GM21576 (cell line): ENCODE measurements at regions not wholly inside any gene's neighbourhood (a gene's known extent, or its start where the extent isn't known, plus 50 kb on each side); places are given as distances from the start of the nearest gene placed in this dataset.
"Not testable (repeated sequence)": the region's sequence is repeated elsewhere in the genome, so short reads cannot be mapped to it uniquely, and the experiment has no call there.

Experiments used
- ATAC-seq: cut with Tn5 transposase; IDR thresholded peaks from one replicate; pipeline ENCODE4 v1.9.1; 2021; ENCODE audit warnings: mild to moderate bottlenecking, moderate library complexity; ENCODE audit not compliant: unreplicated experiment

- no peak for ATAC-seq
Observed at GRCh38 chrX:120718969-120719368, 89.1 kb upstream of the C1GALT1C1 start.

- ATAC-seq = not testable (repeated sequence)
Observed at GRCh38 chrX:120702337-120702736, 72.5 kb upstream of the C1GALT1C1 start.

DNA sequence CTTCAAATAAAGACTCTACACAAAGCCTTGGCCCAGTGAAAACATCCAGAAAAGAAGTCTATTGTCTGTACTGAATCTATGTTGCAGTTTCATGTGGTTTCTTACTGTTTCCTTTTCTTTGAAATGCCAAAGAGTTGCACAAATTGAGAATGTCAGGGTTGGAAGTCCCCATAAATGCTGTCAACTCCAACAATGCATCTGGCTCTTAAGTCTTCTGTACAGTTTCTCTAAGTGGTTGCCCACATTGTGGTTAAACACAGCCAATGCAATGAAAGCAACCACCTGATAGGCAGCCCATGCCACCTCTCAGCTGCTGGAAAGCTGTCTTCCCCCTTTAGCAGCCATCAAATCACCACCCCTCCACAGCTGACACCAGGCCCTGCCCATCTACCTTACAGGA is 67.2 kb upstream of the C1GALT1C1 start:
- peak; percentile 86 for ATAC-seq

DNA sequence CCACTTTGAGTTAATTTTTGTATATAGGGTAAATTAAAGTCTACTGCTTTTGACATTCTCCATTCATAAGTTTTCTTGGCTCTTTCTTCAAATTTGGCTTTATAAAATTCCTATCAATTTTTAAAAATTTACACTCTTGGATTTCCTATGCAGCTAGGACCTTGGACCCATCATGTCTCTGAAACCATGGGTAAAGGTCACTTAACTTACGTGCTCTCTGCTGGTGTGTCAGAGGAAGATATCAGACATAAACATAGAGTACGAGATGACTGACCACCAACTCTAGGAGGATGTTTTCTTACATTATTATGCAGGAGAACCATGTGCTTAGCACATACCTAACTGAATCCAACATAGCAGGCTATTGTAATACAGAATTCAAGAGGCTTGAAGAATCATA is 62.5 kb upstream of the C1GALT1C1 start:
- no peak for ATAC-seq

GRCh38 chrX:120690941-120691340 is 61.1 kb upstream of the C1GALT1C1 start:
- no peak for ATAC-seq

- ATAC-seq = no peak
Observed at GRCh38 chrX:120690344-120690743, 60.5 kb upstream of the C1GALT1C1 start.

GRCh38 chrX:120680090-120680489 is 50.2 kb upstream of the C1GALT1C1 start:
- ATAC-seq = no peak
